Activated naive CD4-positive, alpha-beta T cell treated with anti-CD3 and anti-CD28 coated beads, Interleukin-2, amount 50 U/mL, for 16 hours (primary cell): ENCODE measurements at regions not wholly inside any gene's neighbourhood (a gene's known extent, or its start where the extent isn't known, plus 50 kb on each side); places are given as distances from the start of the nearest gene placed in this dataset.
"Not testable (repeated sequence)": the region's sequence is repeated elsewhere in the genome, so short reads cannot be mapped to it uniquely, and the experiment has no call there.

Experiments
- DNase-seq: peaks from one replicate; pipeline ENCODE4 v3.0.0-alpha.2; 2020

DNA sequence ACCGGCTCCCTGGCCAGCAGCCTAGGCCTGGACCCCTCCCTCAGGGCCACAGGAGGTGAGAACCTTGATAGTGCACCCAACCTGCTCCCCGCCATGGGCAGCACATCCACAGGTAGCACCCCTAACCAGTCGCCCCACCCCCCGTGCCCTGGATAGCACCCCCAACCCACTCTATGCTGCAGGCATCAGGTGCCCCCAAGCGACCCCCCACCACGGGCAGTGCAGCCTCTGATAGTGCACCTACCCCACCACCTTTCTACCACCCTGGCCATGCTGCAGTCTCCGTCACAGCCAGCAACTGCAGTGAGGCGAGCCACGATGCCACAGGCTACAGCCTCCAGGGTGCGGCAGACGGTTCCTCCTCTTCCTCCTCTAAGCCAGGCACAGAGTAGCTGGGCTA lies 55.6 kb downstream of the SOWAHC start:
- DNase-seq = no peak

DNA sequence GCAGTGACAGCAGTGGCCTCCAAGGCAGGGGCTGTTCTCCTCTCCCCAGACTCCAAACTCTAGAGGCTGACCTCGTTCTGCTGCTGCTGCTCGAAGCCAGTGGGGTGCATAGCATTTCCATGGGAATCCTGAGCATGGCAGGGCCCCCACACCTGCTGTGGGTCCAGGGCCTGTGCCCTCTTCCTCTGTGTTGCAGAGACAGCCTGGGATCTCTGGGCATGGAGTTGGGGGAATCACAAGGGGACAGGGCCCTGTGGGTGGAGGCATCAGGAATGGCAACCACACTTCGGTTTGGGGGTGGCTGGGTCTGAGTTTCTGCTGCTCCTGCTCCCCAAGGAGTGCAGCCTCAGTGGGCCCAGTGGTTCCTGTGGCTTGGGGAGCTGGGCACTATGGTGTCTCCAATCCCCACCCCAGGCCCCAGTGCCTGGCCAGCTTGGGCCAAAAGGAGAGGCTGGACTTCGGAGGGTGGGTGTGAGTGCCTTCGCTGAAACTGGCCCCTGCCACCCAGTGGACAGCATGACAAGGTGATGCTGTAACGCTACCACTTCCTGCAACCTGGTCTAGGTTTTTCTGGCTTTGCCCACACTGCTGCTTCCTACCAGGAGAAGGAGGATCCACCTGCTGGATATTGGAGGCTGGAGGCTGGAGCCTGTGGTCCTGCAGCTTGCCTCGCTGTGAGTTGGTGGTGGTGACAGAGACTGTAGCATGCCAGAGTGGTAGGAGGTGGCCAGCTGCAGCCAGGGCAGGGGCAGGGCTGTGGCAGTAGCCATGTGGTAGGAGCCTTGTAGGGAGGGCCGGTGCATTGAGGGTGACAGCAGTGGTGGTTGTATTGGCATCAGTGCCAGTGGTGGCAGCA lies 56.6 kb downstream of the SOWAHC start:
- DNase-seq = no peak

DNA sequence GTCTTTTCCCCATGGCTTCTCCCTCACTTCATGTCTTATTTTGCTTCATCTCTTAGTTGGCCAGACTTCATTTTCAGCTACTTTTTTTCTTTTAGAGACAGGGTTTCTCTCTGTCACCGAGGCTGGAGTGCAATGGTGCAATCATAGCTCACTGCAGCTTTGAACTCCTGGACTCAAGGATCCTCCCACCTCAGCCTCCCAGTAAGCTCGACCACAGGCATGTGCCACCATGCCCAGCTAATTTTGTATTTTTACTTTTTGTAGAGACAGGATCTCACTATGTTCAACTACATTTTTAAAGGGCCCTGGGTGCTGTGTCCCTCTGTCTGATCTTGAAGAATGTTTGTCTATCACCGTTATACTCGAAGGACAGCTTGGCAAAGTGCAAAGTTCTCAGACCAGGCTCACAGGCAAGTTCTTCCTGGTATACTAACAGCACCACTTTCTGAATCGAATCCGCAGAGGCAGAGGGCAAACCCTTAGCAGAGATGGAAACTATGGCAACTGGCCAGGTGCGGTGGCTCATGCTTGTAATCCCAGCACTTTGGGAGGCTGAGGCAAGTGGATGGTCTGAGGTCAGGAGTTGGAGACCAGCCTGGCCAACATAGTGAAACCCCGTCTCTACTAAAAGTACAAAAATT lies 60.9 kb downstream of the SOWAHC start:
- DNase-seq = no peak

DNA sequence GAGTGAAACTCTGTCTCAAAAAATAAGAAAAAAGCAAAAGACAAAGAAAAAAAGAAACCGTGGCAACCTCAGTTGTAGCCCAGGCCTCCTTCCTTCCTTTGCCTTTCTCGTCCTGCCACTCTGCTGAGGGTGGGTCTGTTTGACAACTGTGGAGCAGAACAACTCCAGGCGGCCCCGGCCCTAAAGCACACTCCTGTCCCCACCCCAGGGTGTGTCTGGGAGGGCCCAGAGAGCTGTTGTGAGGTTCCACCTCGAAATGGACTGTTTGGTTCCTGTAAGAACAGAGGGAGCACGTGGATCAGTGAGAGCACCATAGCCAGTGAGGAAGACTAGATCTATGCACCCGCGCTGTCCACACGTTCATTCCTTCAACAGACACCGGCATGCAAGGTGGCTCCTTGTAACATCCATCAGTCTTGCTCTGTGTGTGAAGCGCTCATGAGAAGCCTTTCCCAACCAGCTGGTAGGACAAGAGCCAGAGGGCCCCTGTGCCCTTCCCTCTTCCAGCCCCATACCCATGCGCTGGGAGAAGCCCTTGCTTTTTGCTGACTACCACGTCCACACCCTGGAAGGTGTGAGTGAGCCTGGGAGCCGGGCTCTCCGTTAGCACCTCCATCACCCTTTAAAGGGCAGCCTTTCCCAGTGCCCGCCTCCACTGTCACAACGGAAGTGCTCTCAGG lies 61.6 kb downstream of the SOWAHC start:
- no peak for DNase-seq

DNA sequence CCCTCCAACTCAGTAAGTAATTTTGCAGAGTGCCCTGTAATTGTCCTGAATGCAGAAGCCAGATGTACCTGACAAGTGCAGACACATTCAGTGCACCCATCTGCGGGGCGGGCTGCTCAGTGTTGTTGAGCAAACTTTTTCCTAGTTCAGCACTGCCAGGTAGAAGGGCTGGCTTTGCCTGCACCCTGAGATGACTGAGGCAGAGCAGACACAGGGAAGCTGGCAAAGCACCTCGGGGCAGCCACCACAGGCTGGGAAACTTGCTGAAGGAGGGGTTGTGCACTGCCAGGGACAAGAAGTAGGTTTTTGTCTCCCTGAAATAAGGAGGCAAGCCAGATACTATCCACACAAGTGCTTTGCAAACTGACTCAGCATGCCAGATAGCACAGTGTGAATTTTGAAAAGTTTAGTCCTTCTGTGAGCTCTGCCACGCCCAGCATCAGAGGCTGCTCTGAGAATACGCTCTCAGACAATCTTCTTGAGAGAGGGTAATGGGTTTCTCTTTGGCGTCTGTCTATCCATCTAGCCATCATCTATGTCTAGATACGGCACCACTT lies 62.3 kb downstream of the SOWAHC start:
- no peak for DNase-seq

DNA sequence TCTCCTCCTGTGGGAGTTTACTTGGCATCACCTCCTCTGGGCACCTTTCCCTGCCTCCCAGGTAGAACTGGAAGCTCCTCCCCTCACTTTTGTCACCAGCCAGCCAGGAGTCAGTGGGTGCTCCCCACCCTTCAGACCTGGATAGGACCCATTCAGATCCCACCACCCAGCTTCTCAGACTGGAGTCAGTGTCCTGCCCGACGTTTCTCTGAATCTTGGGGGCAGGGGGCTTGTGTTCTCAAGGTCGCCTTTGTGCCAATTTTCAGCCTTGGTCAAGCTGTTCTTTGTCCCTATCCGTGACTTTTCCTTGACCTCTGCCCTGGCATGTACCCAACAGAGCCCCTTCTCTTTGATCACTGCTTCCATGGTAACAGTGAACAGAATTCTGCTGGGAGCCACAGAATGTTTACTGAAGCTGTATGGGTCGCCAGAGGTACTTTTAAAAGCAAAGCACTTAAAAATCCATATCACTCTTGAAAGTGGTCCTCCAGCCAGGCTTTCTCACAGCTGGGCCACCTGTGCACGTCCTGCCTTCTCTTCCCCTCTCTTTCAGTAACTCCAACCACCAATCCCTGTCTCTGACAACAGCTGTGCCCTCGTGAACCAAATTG lies 63.1 kb downstream of the SOWAHC start:
- not testable (repeated sequence) for DNase-seq

DNA sequence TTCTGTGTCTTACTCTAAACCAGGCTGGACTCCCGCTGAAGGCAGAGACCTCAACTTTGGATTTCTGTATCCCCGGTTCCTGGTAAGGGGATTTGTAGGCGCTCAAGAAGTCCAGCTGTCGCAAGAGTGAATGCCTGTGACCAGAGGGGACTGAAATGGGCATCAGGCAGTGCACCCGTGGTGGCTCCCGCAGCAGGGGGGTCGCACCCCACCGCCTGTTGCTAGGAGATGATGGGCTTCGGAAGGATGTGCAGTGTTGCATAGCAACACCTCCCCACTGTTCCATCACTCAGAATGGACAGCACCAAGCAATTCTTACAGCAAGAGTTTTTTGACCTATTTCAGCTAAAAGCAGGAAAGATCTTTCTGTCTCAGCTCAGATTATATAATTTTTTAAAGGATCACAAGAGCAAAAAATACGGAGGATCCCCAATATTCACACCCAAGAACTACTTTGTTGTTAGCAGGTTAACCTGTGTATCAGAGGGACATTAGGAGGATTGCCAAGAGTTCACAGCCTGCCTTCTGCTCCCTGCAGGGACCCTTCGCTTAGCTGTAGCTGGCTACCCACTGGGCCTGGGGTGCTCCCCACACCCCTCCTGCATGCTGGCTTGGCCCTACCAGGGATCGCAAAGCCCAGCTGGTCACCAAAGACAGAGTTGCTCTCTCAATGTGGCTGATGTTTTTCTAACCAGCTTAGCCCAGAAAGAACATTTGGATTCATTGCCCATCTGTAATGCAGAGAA lies 63.8 kb downstream of the SOWAHC start:
- no peak for DNase-seq

DNA sequence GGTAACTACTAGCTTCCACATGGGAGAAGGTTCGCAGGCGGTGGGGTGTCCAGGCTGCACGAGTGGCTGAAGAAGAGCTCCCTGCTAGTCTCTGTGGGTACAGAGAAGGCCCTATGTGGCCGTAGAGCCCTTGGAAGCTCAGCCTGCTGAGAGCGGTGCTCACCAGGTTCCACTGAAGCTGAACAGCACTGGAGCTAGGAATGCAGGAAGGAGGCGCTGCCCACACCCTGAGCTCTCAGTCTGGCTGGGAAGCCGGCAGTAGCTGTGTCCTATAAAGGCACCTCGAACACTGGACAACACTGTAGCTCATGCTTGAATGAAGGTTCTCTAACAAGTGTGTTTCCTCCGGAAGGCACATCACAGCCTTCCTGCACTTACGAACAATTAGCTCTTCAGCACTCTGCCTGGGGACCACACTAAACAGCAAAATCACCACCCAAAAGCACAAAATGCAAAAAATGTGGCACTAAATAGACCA lies 64.6 kb downstream of the SOWAHC start:
- DNase-seq = not testable (repeated sequence)

DNA sequence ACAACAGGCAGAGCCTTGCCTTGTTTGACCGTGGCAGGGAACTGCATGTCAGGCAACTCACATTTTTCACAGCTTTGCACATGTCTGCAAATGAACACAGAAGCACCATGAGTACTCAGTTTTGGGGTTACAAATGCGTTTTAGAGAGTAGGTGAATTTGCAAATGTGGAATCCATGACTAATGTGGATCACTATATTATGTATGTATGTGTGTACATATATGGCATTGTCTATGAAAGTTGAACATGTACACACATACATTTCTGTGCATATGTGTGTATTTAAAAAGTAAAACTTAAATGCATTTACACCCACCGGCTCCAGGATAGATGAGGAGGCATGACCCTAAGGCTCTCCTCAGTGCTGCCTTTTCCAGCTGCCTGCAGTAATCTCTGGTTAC lies 65.1 kb downstream of the SOWAHC start:
- no peak for DNase-seq

DNA sequence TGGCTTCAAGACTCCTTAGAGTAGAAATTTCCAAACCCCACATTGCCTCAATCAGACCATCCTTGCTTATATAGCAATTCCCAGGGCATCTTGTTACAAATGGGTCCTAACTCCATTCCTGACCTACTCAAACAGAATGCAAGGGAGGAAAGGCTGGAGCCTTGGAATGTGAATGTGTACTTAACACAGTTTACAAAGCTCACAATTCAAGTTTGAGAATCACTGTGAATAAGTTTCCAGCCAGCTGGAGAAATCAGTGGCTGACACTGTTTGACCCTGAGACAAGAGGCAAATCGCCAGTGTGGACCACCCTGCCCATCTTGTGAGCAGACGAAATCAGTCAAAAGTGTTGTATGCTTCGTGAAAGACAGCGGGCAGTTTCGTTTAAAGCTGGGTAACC lies 65.5 kb downstream of the SOWAHC start:
- DNase-seq = no peak

DNA sequence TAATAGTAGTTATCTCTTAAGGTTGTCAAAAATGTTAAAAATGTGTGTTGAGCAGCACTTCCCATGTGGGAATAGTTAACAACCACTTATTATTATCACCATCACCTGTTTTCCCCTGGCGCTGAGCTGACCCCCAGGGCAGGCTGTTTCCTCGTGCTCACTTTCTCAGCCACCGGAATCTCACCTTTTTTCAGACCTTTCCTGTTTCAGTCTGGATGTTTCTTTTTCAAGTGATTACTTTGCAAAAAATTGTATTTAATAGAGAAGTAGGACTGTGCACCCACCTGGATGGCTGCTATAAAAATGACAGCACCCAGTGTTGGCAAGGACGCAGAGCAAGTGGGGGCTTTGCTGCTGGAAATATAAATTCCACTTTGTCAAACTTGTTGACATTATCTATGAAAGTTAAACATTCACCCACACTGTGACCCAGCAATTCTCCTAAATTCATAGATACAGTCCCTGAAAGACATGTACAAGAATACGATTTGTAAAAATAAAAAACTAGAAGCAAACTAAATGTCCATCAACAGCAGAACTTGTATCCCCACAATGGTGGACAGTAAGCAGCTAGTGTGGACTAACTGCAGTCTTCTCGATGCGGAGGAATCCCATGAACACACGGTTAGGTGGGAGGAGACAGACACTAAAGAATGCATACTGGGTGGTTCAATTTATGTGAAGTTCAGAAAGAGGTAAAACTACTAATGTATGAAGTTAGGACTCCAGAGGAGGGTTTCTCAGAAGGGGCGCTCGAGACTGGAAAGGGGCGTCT lies 66.5 kb downstream of the SOWAHC start:
- DNase-seq = no peak

DNA sequence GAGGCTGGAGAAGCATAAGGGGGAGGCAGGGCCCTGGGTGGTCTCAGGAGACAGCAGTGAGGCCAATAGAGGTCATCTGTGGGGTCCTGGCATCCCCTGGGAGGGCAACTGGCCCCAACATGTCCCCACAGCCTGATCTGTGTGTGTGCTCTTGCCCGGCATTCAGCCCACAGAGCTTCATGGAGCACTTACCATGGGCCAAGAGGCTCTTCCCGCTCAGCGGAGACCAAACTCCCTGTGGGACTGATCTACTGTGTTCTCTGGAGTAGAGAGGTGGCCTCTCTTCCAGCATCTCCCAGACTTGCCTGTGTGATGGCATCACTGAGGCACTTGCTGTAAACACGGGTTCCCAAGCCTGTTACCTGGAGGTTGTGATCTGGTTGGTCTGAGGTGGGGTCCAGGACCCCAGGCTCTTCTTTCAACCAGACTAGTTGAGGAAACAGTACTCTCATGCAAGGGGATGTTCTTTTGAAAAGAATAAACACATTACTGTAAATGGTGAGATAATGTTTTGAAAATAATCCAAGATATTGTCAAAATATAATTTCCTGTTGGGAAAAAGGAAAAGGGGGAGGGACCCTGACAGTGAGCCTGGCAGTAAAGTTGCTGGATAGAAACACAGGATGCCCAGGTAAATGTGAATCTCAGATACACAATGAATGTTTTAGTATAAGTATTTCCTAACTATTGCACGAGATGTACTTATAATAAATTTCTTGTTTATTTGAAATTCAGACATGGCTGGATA lies 67.6 kb downstream of the SOWAHC start:
- no peak for DNase-seq

DNA sequence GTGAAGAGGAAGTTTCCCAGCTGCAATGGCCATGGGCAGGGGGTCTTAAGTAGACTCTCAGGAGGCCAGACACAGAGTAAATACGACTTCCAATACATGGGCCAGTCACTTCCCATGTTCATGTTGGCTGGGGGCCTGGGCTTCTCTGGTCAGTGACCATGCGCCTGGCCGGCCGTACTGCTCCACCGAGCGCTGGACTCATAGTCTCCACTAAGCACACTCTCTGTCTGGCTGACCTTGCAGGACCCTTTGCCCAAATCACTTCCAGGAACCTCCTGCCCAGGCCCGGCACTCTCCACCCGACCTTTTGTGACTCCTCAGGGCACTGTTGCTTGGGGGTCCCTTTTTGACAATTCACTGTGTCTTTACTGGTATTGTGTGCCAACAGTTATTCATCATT lies 69.3 kb downstream of the SOWAHC start:
- no peak for DNase-seq

DNA sequence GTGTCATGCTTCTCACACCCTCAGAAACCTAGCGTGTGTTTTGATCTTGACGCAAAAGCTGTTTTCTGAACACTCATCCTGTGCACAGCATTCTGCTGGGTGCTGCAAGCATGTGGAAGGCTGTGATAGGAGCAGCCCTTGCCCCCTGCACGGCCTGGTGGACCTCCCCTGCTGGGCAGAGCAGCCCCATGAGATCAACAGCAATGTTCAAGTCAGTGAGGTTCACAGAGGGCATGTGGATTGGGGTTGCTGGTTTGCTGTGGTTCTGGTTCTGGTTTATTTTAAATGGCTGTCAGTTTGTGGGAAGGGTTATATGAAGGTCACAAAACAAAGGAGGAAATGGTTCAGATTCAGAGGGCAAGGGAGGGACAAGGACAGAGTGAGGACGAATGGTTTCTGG lies 71.3 kb downstream of the SOWAHC start:
- no peak for DNase-seq

DNA sequence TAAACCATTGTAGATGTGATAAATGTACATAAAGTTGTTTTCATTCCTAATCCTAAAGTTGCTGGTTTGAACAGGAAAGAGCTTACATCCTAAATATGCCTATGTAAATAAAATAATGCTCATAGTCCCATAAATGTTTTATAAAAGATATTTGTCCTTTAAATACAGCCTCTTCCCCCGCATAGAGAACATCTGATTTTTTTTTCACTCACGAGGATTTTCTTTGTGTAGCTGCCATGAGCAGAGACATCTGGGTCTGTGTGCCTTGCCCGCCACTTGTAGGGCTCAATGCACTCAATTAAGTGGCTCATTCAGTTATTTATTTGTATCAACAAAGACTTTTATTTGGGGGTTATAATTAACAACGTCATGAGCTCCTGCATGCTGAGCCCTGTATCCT lies 72.8 kb downstream of the SOWAHC start:
- no peak for DNase-seq

DNA sequence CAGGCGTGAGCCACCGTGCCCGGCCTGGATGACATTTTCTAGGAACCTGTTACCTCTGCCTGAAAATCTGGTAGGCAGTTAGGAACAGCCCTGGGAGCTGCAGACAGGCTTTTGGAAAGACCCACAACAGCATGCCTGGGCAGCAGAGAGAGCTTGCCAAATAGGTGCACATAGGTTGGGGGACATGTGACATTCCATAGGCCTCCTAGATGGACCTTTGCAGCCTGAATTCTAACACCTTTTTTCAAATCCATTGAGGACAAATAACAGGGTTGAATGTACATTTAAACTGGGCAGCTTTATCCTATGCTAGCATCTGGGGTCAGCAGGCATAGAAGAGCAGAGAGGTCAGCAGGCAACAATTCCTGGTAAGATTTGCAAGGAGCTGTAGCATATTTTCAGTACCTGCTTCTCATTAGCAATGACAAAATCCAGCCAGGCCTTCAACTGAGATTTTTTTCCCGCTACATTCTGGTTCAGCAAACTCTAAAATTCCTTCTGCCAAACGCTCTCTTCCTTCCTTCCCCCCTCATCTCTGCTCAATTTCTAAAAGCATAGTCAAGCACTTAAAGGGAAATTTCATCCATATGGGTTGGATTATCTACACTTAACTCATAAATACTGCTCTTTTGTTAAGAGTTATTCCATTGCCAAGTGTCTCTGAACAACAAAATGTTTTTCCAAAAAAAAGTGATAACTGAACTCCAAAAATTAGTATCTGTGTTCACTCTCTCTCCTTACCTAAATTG lies 75.2 kb downstream of the SOWAHC start:
- no peak for DNase-seq

DNA sequence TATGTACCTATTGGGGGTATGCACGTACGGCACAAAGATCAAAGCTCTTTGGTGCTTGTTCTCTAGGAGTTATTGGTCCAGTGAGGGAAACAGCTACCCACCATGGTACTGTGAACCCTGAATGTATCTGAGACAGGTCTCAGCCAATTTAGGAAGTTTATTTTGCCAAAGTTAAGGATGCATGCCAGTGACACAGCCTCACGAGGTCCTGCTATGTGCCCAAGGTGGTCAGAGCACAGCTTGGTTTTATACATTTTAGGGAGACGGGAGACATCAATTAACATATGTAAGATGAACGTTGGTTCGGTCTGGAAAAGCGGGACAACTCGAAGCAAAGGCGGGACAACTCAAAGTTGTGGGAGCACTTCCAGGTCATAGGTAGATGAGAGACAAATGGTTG lies 75.8 kb downstream of the SOWAHC start:
- no peak for DNase-seq

DNA sequence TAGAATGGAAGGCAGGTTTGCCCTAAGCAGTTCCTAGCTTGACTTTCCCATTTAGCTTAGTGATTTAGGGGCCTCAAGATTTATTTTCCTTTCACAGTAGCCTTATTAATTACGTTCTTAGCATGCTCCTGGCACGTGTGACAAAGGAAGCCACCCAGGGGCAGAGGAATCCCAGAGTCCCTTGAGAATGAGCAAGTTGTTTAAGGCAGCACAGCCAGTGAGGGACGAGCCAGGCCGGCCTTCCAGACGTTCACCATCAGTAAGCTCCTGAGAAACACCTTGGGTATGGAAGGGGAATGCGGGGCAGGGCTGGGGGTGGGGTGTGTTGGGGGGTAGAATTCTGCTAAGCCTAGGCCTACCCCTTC lies 76.3 kb downstream of the SOWAHC start:
- DNase-seq = no peak

DNA sequence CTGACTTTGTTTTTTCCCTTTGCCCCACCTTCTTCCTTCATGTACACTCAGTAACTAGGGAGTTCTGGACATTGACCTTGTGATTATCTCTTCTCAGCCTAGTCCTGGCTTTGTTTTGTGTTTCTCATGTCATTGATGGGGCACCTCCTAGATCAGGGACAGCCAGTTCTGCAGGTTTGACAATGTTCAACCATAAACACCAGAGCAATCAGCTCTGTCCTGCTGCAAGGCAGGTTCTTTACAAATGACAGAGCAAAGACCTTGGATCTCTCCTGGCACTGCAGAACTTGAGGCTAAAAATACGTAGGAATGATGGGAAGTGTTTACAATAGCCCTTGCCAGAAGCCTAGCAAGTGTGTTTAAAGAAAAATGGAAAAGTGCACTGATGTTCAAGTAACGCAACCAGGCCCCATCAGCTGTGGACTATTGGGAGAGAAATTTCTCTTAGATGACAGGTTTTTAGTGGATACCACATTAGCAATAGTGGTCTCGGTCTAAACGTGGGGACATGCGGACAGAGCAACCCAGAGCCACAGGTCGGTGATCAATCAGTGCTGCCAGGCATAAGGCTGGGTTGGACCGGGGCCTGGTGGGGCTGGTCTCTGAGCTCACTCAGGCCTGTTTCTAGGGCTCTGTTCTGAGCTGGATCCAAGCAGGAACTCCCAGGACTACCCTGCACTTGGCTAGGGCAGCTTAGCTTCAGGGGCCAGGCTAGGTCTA lies 76.8 kb downstream of the SOWAHC start:
- no peak for DNase-seq
